ACC112 (cell line): ENCODE measurements at regions not wholly inside any gene's neighbourhood (a gene's known extent, or its start where the extent isn't known, plus 50 kb on each side); places are given as distances from the start of the nearest gene placed in this dataset.

ENCODE experiments used
- H2AFZ ChIP-seq: fragments of 200-600 bp; sonication (generic); one replicate; pipeline ENCODE4 v1.6.0; 2017; ENCODE audit warnings: antibody characterized with exemption, low read length; ENCODE audit not compliant: unreplicated experiment
- H3K27ac ChIP-seq: fragments of 200-600 bp; sonication (generic); 2 replicates; pipeline ENCODE4 v1.5.1; 2014; ENCODE audit warnings: low read depth, mild to moderate bottlenecking, antibody characterized with exemption, low read length, moderate library complexity
- H3K27me3 ChIP-seq: fragments of 200-600 bp; sonication (generic); 2 replicates; pipeline ENCODE4 v1.6.1; 2014; ENCODE audit warnings: mild to moderate bottlenecking, antibody characterized with exemption, low read length, moderate library complexity, mixed read lengths; ENCODE audit not compliant: insufficient read depth
- H3K36me3 ChIP-seq: fragments of 200-600 bp; sonication (generic); 2 replicates; pipeline ENCODE4 v1.6.1; 2016; ENCODE audit warnings: mild to moderate bottlenecking, antibody characterized with exemption, low read length, moderate library complexity, mixed read lengths; ENCODE audit not compliant: insufficient read depth
- H3K4me1 ChIP-seq: fragments of 200-600 bp; sonication (generic); one replicate; pipeline ENCODE4 v1.6.1; 2016; ENCODE audit warnings: low read length, mixed read lengths; ENCODE audit not compliant: insufficient read depth, unreplicated experiment, control insufficient read depth
- H3K4me3 ChIP-seq: fragments of 200-600 bp; sonication (generic); 2 replicates; pipeline ENCODE4 v1.5.1; 2014; ENCODE audit warnings: mild to moderate bottlenecking, low read depth, low read length
- H3K79me2 ChIP-seq: fragments of 200-600 bp; sonication (generic); one replicate; pipeline ENCODE4 v1.6.0; 2016; ENCODE audit warnings: low read length; ENCODE audit not compliant: control insufficient read depth, unreplicated experiment, insufficient read depth

DNA sequence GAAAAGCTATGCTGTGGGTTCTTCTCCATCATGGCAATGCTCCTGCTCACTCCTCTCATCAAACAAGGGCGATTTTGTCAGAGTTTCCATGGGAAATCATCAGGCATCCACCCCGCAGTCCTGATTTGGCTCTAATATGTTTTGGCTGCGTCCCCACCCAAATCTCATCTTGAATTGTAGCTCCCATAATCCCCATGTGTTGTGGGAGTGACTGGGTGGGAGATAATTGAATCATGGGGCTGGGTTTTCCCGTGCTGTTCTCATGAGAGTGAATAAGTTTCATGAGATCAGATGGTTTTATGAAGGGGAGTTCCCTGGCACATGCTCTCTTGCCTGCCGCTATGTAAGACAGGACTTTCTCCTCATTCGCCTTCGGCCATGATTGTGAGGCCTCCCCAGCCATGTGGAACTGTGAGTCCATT is 163.8 kb downstream of the GADD45G start:
- Histone ChIP-seq H3K4me3 (no peak overlapping the region), H3K79me2 (no peaks in the 10 kb centered on the region), H3K36me3 (no peaks in the 10 kb centered on the region), H3K27ac (no peak overlapping the region), H3K4me1 (no peaks in the 10 kb centered on the region), H3K27me3 (no peaks in the 10 kb centered on the region), H2AFZ (no peak overlapping the region)

DNA sequence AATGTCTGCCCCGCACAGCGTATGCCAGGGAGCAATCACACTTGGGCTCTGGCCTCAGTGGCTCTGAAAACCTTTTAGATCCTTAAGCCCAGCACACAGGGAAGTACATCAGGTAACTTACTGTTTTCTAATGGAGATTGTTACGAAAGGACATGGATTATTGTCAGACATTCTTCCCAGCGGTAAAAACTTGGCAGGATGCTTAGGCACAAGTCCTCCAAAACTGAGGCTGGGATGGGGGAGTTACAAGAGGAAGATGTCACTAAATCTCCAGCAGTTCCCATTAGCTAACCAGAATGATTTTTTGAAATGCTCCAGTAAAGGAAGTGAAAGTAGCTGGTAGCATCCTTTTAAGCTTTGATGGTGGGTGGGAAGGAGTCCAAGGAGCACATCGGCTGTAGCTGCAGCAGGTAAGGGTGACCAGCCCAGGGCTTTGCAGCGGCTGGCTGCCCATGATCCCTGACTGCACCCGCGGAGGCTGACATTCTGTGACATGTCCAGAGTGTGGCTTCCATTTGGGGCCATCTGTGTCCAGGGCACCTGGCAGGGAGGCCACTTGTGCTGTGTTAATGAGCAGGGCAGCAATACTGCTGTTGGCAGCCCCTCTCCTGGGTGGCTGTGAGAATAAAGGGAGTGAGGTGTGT is 165.8 kb downstream of the GADD45G start:
- no peak overlapping the region for H2AFZ ChIP-seq
- no peaks in the 10 kb centered on the region for H3K27me3 ChIP-seq
- no peaks in the 10 kb centered on the region for H3K4me1 ChIP-seq
- no peaks in the 10 kb centered on the region for H3K36me3 ChIP-seq
- H3K79me2 ChIP-seq, result no peaks in the 10 kb centered on the region
- H3K4me3 ChIP-seq, result no peak overlapping the region
- H3K27ac ChIP-seq, result no peak overlapping the region

DNA sequence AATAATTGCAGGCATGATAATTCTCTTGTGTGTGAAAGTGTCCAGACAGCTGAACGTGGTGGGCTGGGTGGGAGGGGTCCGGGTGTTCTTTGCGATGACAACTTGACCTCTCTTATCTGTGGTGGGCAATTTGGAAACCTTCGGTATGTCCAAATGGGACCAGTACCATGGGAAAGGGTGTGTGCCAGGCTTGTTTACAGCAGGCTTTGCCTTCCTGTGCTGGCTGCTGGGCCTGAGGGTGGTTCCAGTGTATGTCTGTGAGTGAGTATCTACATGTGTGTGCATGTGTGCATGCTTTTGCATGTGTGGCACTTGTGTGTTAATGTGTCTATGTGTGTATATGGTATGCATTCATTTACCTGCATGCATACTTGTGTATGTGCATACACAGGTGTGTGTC is 166.4 kb downstream of the GADD45G start:
- no peak overlapping the region for H3K27ac ChIP-seq
- H3K79me2 ChIP-seq, result no peaks in the 10 kb centered on the region
- no peaks in the 10 kb centered on the region for H3K4me1 ChIP-seq
- H3K36me3 ChIP-seq, result no peaks in the 10 kb centered on the region
- no peak overlapping the region for H2AFZ ChIP-seq
- H3K4me3 ChIP-seq, result no peak overlapping the region
- no peaks in the 10 kb centered on the region for H3K27me3 ChIP-seq

- no peaks in the 10 kb centered on the region for H3K79me2 ChIP-seq
- no peak overlapping the region for H3K4me3 ChIP-seq
- no peak overlapping the region for H3K27ac ChIP-seq
- no peaks in the 10 kb centered on the region for H3K36me3 ChIP-seq
- no peaks in the 10 kb centered on the region for H3K4me1 ChIP-seq
- no peak overlapping the region for H2AFZ ChIP-seq
- H3K27me3 ChIP-seq, result no peaks in the 10 kb centered on the region
Measured at GRCh38 chr9:89773170-89773569, 168.4 kb downstream of the GADD45G start.

DNA sequence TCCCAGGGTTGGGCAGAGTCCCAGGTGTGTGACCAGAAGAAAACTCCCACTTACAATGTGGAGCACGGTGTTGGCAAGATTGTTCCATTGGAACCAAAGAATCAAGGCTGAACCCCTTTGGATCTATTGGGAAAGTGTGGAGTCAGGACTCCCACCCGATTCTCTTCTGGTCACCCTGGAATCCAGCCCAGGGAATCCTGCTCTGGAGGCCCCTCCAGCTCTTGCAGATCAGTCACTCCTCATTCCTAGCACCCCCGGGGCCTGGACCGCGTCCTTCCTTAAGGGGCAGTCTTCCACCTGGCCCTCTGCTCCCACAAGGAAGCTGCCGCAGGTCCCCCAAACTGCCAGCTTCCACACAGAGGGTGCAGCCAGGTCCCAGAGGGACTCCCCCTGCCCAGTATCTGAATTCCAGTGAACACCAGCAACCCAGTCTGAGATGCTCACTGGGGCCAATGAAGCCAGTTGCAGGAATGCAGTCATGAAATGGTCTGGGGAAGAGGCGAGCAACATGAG is 170.1 kb downstream of the GADD45G start:
- no peaks in the 10 kb centered on the region for H3K36me3 ChIP-seq
- H2AFZ ChIP-seq, result no peak overlapping the region
- H3K79me2 ChIP-seq, result no peaks in the 10 kb centered on the region
- no peak overlapping the region for H3K4me3 ChIP-seq
- no peaks in the 10 kb centered on the region for H3K27me3 ChIP-seq
- H3K4me1 ChIP-seq, result no peaks in the 10 kb centered on the region
- no peak overlapping the region for H3K27ac ChIP-seq

GRCh38 chr9:89775641-89776040 is 170.8 kb downstream of the GADD45G start:
- Histone ChIP-seq H2AFZ (no peak overlapping the region), H3K4me3 (no peak overlapping the region), H3K4me1 (no peaks in the 10 kb centered on the region), H3K36me3 (no peaks in the 10 kb centered on the region), H3K27ac (no peak overlapping the region), H3K27me3 (no peaks in the 10 kb centered on the region), H3K79me2 (no peaks in the 10 kb centered on the region)

DNA sequence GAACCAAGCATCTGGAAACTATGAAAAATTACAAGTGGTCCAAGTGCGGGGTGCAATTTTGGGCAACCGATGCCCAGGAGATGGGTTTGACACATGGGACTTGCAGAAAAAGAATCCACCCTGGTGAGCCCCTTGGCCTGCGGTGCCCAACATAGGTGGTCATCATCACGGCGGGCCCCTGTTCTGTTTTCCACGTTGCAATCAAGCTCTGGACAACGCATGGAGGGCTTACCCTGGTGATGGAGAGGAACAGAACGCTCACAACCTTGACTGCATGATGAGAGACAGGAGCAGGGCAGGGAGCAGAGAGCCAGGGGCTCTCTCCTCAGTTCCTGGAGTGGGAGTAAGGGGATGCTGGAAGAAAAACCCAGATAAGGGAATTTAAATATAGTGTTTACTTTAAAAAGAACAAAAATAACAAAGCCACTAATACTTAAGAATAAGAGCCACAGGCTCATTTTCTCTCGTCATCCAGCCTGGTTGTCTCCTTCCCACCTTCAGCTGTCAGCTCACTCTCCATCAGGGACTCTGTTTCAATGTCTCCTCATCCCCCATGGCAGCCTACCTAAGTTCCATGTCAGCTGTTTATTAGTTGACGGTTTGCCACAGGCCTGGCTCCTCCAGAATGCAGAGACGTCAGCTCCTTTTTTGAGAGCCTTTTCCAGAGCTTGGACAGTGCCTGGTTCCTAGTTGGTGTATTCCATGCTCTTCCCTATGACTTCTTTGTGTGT is 172.1 kb downstream of the GADD45G start:
- Histone ChIP-seq H3K27me3 (no peaks in the 10 kb centered on the region), H3K79me2 (no peaks in the 10 kb centered on the region), H3K27ac (no peak overlapping the region)

DNA sequence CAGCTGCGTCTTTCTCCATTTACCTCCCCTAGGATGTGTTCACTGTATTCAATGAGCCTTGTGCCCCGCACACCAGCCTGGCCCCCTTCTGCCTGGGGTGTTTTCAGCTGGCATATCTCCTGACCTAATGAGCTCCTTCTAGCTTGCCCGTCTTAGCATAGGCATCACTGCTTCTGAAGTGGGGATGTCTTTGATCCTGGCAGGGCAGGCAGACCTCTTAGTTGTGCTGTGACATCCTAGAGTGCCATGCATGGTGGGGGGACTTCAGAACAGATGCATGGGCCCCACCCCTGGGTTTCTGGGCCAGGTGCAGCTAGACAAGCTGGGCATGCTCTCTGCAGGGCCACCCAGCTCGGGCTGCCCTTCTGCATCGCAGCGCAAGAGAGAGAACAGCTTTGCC is 172.7 kb downstream of the GADD45G start:
- no peaks in the 10 kb centered on the region for H3K79me2 ChIP-seq
- H3K36me3 ChIP-seq, result no peaks in the 10 kb centered on the region
- H3K27me3 ChIP-seq, result no peaks in the 10 kb centered on the region
- H2AFZ ChIP-seq, result no peak overlapping the region
- no peak overlapping the region for H3K4me3 ChIP-seq
- no peak overlapping the region for H3K27ac ChIP-seq
- H3K4me1 ChIP-seq, result no peaks in the 10 kb centered on the region

More for the DNA sequence above, 172.1 kb downstream of the GADD45G start:
- no peaks in the 10 kb centered on the region for H3K4me1 ChIP-seq
- H3K36me3 ChIP-seq, result no peaks in the 10 kb centered on the region
- no peak overlapping the region for H2AFZ ChIP-seq
- no peak overlapping the region for H3K4me3 ChIP-seq

- H3K4me3 ChIP-seq, result no peak overlapping the region
- H3K79me2 ChIP-seq, result no peaks in the 10 kb centered on the region
- H3K36me3 ChIP-seq, result no peaks in the 10 kb centered on the region
- no peak overlapping the region for H2AFZ ChIP-seq
- H3K27ac ChIP-seq, result no peak overlapping the region
- no peaks in the 10 kb centered on the region for H3K27me3 ChIP-seq
- H3K4me1 ChIP-seq, result no peaks in the 10 kb centered on the region
Measured at GRCh38 chr9:89778100-89779090, 173.6 kb downstream of the GADD45G start.

DNA sequence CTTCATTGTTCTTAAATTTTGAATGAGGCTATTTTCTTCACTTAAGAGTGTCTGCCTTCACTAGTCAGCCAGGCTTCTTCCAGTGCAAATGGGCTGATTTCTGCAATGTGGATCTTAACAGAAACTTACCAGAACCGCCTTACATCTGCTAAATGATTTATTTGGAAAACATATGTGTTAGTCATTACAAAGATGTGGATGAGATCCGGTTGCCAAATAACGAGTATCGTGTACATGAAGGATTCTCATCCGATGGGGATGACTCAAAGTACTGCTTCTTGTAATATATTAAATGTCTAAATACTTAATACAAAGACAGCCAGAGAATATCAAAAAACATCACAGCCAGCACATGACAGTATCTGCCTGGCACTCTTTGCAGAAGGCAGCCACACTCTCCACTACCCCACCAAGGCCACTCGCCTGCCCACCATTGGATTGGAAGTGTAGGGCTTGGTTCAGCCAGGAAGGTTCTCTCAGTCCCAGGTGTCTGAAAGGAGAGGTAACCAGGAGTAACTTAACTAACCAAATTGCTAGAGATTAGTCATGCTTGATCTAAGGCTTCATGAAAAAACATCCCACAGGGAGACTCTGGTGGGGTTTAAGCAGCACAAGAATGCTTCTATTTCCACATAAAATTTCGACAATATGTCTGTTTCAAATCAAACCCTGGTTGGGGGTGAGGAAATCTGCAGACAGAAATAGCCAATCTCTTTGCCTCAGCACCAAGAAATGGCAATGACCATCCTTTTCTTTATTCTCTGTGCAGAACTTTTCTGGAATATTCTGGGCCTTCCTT is 174.8 kb downstream of the GADD45G start:
- no peaks in the 10 kb centered on the region for H3K4me1 ChIP-seq
- H3K27ac ChIP-seq, result no peak overlapping the region
- no peaks in the 10 kb centered on the region for H3K27me3 ChIP-seq
- no peak overlapping the region for H2AFZ ChIP-seq
- H3K36me3 ChIP-seq, result no peaks in the 10 kb centered on the region
- H3K79me2 ChIP-seq, result no peaks in the 10 kb centered on the region
- no peak overlapping the region for H3K4me3 ChIP-seq
